Superior temporal gyrus (tissue), 1 donor: ENCODE measurements at regions not wholly inside any gene's neighbourhood (a gene's known extent, or its start where the extent isn't known, plus 50 kb on each side); places are given as distances from the start of the nearest gene placed in this dataset.
"Not testable (repeated sequence)": the region's sequence is repeated elsewhere in the genome, so short reads cannot be mapped to it uniquely, and the experiment has no call there.

ENCODE experiments used
- DNase-seq: peaks from one replicate; pipeline ENCODE4 v3.0.0-alpha.2; 2016; ENCODE audit errors: extremely low spot score

DNA sequence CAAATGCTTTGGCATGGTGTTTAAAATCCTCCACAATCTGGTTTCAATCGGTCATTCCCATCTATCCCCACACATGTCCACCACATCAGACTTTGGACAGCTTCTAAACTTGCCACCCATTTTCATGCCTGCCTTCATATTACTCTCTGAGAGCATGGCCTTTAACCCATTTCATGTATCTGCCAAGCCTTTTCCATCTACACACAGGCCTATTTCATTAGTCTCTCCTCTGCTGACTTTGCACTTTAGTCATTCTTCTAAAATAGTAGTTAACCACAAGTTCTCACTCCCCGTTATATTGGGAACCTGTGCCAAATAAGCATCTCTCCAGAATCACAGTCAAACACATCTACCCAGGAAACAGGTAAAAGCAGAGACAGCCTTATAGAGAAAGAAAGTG is 142.2 kb downstream of the MZT1 start:
- DNase-seq, result no peak

- no peak for DNase-seq
Observed at GRCh38 chr13:72571191-72571590, 156.2 kb downstream of the MZT1 start.

- DNase-seq, result no peak
Observed at GRCh38 chr13:72570019-72570418, 157.4 kb downstream of the MZT1 start.

- no peak for DNase-seq
Observed at GRCh38 chr13:72567566-72567965, 159.9 kb downstream of the MZT1 start.

- DNase-seq, result no peak
Observed at GRCh38 chr13:72566526-72566925, 160.9 kb downstream of the MZT1 start.

GRCh38 chr13:72565893-72566292 is 161.5 kb downstream of the MZT1 start:
- DNase-seq, result peak; percentile 73

GRCh38 chr13:72562686-72563085 is 164.7 kb downstream of the MZT1 start:
- DNase-seq, result no peak

DNA sequence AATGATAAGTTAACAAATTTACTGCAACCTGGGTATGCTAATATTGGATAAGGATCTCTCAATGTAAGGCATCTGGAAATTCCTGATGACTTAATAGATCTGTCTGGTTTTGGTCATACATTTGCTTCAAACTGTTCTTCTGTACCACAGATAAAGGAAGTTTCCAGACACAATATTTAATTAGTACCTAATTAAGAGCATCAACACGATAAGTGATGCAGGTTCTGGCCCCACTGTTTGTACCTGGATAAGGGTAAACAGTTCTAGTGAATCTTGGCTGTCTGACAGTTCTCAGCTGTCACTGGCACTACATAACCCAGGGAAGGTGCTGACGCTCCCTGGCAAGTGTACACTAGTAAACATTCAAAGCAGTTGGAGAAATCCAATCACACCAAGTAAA is 165.6 kb downstream of the MZT1 start:
- DNase-seq, result no peak

GRCh38 chr13:72559716-72560115 is 167.7 kb downstream of the MZT1 start:
- no peak for DNase-seq

DNA sequence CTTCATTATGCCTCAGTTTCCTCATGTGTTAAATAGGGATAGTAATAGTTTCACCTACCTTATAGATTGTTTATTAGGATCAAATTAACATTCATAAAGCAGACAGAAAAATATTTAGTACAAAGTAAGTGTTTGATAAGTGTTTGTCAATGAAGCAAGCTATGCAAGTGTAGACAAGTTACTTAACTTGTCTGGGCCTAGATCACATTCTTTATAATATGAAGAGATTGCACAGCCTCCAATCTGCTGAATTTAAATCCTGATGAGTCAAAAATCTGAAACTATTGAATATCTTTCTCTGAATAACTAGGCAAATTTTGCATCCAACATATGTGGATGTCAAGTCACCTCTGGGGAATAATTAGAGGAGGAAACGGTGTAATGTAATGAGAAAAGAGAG is 170.5 kb downstream of the MZT1 start:
- DNase-seq, result no peak

DNA sequence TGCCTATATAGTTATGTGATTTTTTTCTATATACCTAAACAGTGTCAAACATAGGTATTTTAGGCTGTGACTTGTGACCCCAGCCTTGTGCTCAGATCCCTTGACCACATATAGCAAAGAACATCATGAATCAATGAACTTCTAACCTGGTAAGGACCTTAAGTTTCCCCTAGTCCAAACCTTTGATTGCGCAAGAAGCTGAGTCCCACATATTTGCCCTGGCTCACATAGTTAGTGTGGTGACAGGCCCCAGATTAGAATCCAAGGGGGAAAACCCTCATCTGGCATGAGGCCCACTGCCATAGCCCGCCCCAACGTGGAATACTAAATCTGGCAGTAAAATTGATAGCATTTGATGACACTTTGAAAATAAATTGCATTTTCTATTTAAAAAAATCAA is 171.8 kb downstream of the MZT1 start:
- no peak for DNase-seq

DNA sequence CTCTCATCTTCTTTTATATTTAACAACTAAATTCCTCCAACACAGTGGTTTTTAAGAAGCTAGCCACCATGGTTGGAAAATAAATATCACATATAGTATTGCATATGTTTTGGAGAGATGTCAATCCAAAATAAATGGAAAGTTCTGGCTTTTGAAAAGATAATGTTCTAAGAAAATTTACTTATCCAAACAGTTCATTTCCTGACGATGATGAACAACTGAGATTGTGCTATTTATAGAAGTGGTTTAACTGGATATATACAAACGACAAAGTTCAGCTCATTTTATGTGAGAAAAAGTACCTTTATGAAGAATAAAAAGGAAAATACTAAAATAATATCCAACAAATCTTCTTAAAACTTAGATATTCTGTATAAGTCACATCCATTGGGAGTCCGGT is 174.7 kb downstream of the MZT1 start:
- DNase-seq, result no peak

DNA sequence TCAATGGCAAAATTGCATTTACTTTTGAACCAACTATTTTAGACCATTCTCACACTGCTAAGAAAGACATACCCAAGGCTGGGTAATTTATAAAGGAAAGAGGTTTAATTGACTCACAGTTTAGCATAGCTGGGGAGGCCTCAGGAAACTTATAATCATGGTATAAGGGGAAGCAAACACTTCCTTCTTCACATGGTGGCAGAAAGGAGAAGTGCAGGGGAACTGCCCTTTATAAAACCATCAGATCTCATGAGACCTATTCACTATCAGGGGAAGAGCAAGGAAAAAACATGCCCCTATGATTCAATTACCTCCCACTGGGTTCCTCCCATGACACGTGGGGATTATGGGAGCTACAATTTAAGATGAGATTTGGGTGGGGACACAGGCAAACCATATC is 181.5 kb downstream of the MZT1 start:
- DNase-seq, result not testable (repeated sequence)

- no peak for DNase-seq
Observed at GRCh38 chr13:72545030-72545719, 182.3 kb downstream of the MZT1 start.

DNA sequence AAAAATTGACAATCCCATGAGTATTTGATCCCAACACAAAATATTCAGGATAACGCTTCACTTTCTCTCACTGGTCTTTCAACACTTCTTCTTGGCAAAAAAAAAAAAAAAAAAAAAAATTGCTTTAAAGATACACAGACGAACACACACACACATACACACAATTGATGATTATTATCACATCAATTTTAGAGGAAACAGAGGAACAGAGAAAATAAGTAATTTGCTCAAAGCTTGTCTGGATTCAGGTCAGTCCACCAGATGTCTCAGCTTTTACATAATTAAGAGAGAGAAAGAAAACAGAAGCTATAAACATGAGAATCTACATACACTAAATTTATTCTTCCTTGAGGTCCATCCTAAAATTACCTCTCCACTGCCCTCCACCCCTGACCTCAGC is 183.4 kb downstream of the MZT1 start:
- DNase-seq, result no peak

GRCh38 chr13:72542241-72542640 is 185.2 kb downstream of the MZT1 start:
- no peak for DNase-seq

GRCh38 chr13:72541674-72542073 is 185.8 kb downstream of the MZT1 start:
- no peak for DNase-seq

DNA sequence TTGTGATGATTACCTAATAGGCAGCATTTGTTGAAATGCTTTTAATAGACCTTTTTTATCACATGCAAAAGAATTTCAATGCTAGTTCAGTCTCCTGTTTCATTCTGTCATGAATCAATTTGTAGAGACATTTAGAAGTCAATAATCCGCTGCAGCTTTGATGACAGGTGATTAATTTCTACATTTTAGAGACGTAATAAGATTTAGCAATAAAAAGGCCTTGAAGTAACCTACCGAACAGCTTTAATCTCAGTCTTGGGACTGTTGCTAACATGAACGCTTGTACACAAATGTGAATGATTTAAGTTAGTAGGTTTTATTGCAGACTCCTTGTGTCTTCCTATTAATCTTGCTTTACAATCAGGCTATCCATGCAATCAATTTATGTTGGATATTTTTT is 186.5 kb downstream of the MZT1 start:
- no peak for DNase-seq

- no peak for DNase-seq
Observed at GRCh38 chr13:72539925-72540324, 187.5 kb downstream of the MZT1 start.

DNA sequence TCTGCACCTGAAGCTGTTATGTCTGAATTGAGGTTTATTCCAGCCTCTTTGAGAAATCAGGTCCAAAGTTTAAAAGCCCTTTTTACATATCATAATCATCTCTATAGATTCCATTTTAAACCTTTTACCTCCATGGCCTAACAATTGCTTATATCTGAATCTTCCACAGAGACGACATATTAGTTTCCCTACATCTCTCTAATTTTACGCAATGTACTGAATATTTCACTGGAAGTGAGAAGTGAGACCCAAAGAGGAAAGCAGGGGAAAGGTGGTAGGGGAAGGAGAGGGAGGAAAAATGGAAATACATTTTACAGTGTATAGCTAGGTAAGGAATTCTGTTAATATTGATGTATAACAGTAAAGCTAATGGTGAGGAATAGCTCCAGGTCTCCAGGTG is 189.6 kb downstream of the MZT1 start:
- DNase-seq, result no peak

DNA sequence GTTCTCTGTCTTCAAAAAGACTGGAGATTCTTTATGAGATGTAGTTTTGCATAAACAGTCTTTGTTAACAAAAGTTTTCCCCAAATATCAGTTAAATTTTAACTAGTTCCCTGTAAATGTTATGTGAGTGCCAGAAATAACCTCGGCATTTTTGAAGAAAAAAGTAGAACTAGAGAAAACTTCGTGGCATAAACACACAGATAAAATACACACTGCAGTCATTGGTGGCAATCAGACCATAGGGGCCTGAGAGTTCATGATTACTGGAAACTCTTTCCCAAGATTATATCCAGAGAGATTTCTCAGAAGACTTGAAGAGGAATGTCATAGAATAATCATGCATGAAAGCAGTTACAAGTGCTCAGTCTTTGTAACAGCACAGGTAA is 190.0 kb downstream of the MZT1 start:
- DNase-seq, result no peak

GRCh38 chr13:72536714-72537394 is 190.6 kb downstream of the MZT1 start:
- DNase-seq, result no peak

GRCh38 chr13:72534951-72535640 is 192.3 kb downstream of the MZT1 start:
- DNase-seq, result no peak
